ENCODE measurements at regions not wholly inside any gene's neighbourhood (a gene's known extent, or its start where the extent isn't known, plus 50 kb on each side); places are given as distances from the start of the nearest gene placed in this dataset.

GRCh38 chr7:25279705-25280104 lies 51.4 kb upstream of the NPVF start:
- TF ChIP-seq POLR2AphosphoS5 (IDR thresholded peaks at IDR 0.05; ENCODE audit: low read depth, low read length) (no peak), POLR2A (IDR thresholded peaks at IDR 0.05; ENCODE audit: low read depth, low read length) (no peak), TAF1 (IDR thresholded peaks at IDR 0.05; ENCODE audit: low read depth, low read length) (no peak), SPI1 (IDR thresholded peaks at IDR 0.05; ENCODE audit: low read depth, low read length) (no peak), PAX5 (IDR thresholded peaks at IDR 0.05; ENCODE audit: insufficient read depth, low read length, severe bottlenecking) (no peak), POU2F2 (IDR thresholded peaks at IDR 0.05; ENCODE audit: low read depth, low read length) (no peak)
